ENCODE measurements at regions not wholly inside any gene's neighbourhood (a gene's known extent, or its start where the extent isn't known, plus 50 kb on each side); places are given as distances from the start of the nearest gene placed in this dataset.

- Histone ChIP-seq H3K4me1 (ENCODE audit: low read depth) (peaks cover 17% of the 10 kb centered on the region), H3K9me3 (ENCODE audit: low read depth) (no peaks in the 10 kb centered on the region), H3K27me3 (no peaks in the 10 kb centered on the region), H3K27ac (peak overlapping the region; percentile 88), H3K36me3 (no peaks in the 10 kb centered on the region), H3K4me3 (no peak overlapping the region)
- no peak for DNase-seq (ENCODE audit: low read depth in 1 of 2, low spot score in 1 of 2)
- TF ChIP-seq CTCF (IDR thresholded peaks at IDR 0.05; ENCODE audit: low read depth, low read length) = no peak
Observed at GRCh38 chr20:48538856-48539255, 288.9 kb downstream of the PREX1 start.

DNA sequence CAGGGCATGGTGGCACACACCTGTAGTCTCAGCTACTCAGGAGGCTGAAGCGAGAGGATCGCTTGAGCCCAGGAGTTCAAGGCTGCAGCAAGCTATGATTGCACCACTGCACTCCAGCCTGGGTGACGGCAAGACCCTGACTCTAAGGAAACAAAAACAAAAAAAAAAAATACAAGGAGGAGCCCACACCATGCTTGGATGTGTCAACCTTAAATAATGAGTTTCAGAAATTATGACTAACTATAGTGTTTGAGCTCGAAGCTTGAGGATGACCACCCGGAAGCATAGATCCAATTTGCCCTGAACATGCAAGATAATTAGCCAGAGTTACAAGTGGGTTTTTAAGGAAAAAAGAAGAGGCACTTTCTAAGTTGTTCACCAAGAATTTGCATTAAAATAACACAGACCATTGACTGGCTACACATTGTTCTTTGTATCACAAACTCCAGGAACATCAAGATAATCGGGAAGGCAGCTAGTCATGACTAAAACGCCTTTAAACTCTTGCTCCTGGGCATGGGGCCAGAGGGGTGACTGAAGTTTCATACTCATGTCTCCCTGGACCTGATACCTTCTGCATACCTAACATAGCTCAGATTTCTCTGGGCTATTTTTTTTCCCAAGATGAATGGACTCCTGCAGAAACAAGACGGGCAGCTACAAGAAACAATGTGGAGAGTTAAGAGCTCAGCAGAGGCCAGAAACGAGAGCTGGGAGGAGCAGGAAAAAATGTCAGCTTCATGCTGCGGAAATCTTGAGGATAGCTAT lies 289.6 kb downstream of the PREX1 start:
- Histone ChIP-seq H3K27ac (peak overlapping the region; percentile 88), H3K4me3 (no peak overlapping the region)

DNA sequence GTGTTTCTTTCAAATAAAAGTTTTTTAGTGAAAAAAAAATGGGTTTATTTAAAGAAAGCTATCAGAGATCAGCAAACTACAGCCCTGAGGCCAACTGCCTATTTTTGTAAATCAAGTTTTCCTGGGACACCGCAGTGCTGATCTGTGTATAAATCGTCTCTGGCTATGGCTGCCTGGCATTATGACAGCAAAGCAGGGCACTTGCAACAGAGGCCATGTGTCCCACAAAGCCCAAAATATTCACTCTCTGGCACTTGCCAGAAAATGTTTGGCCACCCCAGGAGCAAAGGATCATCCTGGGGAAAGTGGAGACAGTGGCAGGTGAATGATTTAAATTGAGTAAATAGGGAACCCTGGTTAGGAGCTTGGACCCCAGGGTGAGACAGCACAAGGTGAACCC lies 291.6 kb downstream of the PREX1 start:
- peaks cover 12% of the 10 kb centered on the region for H3K4me1 ChIP-seq (ENCODE audit: low read depth)
- no peak for DNase-seq (ENCODE audit: low read depth in 1 of 2, low spot score in 1 of 2)
- no peaks in the 10 kb centered on the region for H3K27me3 ChIP-seq
- H3K9me3 ChIP-seq (ENCODE audit: low read depth) = no peaks in the 10 kb centered on the region
- no peak overlapping the region for H3K27ac ChIP-seq
- no peaks in the 10 kb centered on the region for H3K36me3 ChIP-seq
- TF ChIP-seq CTCF (IDR thresholded peaks at IDR 0.05; ENCODE audit: low read depth, low read length) = no peak
- no peak overlapping the region for H3K4me3 ChIP-seq

More for the DNA sequence above, 289.6 kb downstream of the PREX1 start:
- peak; percentile 83 to 96 for DNase-seq (ENCODE audit: low read depth in 1 of 2, low spot score in 1 of 2)
- Histone ChIP-seq H3K4me1 (ENCODE audit: low read depth) (peaks cover 17% of the 10 kb centered on the region), H3K27me3 (no peaks in the 10 kb centered on the region), H3K9me3 (ENCODE audit: low read depth) (no peaks in the 10 kb centered on the region), H3K36me3 (no peaks in the 10 kb centered on the region)
- TF ChIP-seq CTCF (IDR thresholded peaks at IDR 0.05; ENCODE audit: low read depth, low read length) = no peak

DNA sequence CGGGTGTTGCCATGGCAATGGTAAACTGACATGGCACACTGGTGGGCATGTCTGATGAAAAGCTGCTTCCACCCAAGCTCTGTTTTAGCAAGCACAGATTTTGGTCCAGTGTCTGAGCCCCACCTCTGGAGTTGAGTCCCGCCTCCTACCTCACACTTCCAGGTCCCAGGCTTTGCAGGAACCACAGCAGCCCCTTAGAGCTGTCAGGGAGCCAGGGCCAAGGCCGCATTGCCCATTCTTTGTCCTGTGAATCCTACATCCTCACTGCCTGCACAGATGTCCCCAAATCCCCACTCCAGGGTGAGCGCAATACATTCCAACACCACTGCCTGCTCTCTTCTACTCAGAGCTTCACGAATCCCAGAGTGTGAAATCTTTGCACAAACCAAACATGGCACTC lies 292.2 kb downstream of the PREX1 start:
- peaks cover 12% of the 10 kb centered on the region for H3K4me1 ChIP-seq (ENCODE audit: low read depth)
- no peaks in the 10 kb centered on the region for H3K9me3 ChIP-seq (ENCODE audit: low read depth)
- TF ChIP-seq CTCF (IDR thresholded peaks at IDR 0.05; ENCODE audit: low read depth, low read length) = no peak
- H3K4me3 ChIP-seq = no peak overlapping the region
- no peaks in the 10 kb centered on the region for H3K27me3 ChIP-seq
- H3K36me3 ChIP-seq = no peaks in the 10 kb centered on the region
- DNase-seq (ENCODE audit: low read depth in 1 of 2, low spot score in 1 of 2) = no peak
- no peak overlapping the region for H3K27ac ChIP-seq

DNA sequence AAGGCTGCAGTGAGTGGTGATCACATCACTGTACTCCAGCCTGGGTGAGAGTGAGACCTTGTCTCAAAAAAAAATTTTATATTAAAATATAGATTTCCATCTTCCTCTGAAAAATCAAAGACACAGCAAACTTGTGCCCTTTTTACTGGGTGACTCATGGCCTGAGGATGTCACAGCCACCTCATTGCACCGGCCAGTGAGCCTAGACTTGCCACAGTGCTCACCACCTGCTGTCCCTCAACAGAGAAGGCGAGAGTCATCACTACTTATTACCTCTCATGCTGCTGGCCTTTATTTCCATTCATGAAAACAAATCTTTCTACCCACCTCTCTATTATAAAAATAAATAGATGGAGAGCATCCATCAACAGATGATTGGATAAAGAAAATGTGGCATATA lies 295.8 kb downstream of the PREX1 start:
- no peak for TF ChIP-seq CTCF (IDR thresholded peaks at IDR 0.05; ENCODE audit: low read depth, low read length)
- no peak overlapping the region for H3K4me3 ChIP-seq
- no peak overlapping the region for H3K27ac ChIP-seq
- DNase-seq (ENCODE audit: low read depth in 1 of 2, low spot score in 1 of 2) = no peak
- no peaks in the 10 kb centered on the region for H3K36me3 ChIP-seq
- no peaks in the 10 kb centered on the region for H3K4me1 ChIP-seq (ENCODE audit: low read depth)
- H3K9me3 ChIP-seq (ENCODE audit: low read depth) = no peaks in the 10 kb centered on the region
- H3K27me3 ChIP-seq = no peaks in the 10 kb centered on the region
